OCI-LY7 (cell line): ENCODE measurements at regions not wholly inside any gene's neighbourhood (a gene's known extent, or its start where the extent isn't known, plus 50 kb on each side); places are given as distances from the start of the nearest gene placed in this dataset.

Experiments used
- EZH2phosphoT487 ChIP-seq: fragments of 200-600 bp; sonication (generic); IDR thresholded peaks from 2 replicates; pipeline ENCODE4 v1.6.1; 2018; ENCODE audit warnings: low read depth, borderline replicate concordance, mild to moderate bottlenecking, mixed run types, antibody characterized with exemption, low read length, moderate library complexity, mixed read lengths
- TF ChIP-seq, protein P1 (sequence below): fragments of 200-600 bp; sonication (generic); conservative IDR thresholded peaks from 2 replicates; pipeline ENCODE4 v1.5.1; 2014; ENCODE audit warnings: mild to moderate bottlenecking, antibody characterized with exemption, low read length, moderate library complexity, mixed read lengths

DNA sequence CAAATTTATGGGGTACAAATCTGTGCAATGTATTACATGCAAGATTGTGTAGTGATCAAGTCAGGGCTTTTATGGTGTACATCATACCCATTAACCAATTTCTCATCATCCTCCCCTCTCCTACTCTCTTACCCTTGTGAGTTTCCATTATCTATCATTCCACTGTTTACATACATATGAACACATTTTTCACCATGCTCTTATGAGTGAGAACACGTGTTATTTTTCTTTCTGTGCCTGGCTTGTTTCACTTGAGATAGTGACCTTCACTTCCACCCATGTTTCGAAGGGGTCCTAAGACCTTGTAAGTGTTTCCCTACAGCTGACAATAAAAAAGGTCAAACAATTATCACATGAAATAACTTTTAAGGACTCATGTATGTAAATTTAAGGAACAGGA is 281.7 kb upstream of the CD180 start:
- TF ChIP-seq, protein P1, sequence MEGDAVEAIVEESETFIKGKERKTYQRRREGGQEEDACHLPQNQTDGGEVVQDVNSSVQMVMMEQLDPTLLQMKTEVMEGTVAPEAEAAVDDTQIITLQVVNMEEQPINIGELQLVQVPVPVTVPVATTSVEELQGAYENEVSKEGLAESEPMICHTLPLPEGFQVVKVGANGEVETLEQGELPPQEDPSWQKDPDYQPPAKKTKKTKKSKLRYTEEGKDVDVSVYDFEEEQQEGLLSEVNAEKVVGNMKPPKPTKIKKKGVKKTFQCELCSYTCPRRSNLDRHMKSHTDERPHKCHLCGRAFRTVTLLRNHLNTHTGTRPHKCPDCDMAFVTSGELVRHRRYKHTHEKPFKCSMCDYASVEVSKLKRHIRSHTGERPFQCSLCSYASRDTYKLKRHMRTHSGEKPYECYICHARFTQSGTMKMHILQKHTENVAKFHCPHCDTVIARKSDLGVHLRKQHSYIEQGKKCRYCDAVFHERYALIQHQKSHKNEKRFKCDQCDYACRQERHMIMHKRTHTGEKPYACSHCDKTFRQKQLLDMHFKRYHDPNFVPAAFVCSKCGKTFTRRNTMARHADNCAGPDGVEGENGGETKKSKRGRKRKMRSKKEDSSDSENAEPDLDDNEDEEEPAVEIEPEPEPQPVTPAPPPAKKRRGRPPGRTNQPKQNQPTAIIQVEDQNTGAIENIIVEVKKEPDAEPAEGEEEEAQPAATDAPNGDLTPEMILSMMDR: no peak
- TF ChIP-seq EZH2phosphoT487: no peak
